Activated CD4-positive, alpha-beta T cell treated with anti-CD3 and anti-CD28 coated beads, Interleukin-2, amount 50 U/mL, for 16 hours (primary cell): ENCODE measurements at regions not wholly inside any gene's neighbourhood (a gene's known extent, or its start where the extent isn't known, plus 50 kb on each side); places are given as distances from the start of the nearest gene placed in this dataset.
"Not testable (repeated sequence)": the region's sequence is repeated elsewhere in the genome, so short reads cannot be mapped to it uniquely, and the experiment has no call there.

Experiments
- DNase-seq: peaks from one replicate; pipeline ENCODE4 v3.0.0-alpha.2; 2020

GRCh38 chr7:25672496-25672895, 444.2 kb upstream of the NPVF start:
- DNase-seq, result no peak

DNA sequence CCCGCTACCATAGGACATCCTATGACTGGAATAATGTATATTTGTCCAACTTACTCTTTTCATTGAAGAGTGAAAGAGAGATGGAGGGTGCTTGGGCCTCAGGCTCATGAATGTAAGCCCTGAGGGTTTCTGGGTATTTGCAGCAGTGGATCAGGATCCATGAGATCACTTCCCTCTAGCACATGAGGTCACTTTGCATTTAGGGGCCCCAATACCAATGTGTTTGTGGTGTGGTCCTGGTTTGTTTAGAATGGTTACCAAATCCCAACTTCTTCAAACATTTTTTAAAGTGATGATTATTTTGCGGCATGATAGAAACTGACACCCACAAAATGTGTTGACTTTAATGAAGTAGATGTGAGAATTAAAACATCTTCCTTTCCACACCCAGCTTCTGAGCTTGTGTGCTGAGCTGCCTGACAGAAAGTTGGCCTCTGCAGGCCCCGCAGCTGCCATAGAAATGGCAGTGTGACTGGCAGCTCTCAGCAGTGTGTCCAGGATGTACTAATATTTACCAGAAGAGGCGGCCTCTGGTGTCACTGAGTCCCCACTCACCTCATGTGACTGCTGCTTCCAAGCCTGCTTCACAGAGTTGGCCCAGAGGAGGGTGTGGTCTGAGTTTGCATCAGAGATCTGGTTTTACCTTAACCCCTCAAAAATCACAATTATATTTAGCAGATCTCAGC, 447.6 kb upstream of the NPVF start:
- DNase-seq, result no peak

- DNase-seq, result no peak
Observed at GRCh38 chr7:25677595-25677994, 449.3 kb upstream of the NPVF start.

- no peak for DNase-seq
Observed at GRCh38 chr7:25678215-25678614, 449.9 kb upstream of the NPVF start.

DNA sequence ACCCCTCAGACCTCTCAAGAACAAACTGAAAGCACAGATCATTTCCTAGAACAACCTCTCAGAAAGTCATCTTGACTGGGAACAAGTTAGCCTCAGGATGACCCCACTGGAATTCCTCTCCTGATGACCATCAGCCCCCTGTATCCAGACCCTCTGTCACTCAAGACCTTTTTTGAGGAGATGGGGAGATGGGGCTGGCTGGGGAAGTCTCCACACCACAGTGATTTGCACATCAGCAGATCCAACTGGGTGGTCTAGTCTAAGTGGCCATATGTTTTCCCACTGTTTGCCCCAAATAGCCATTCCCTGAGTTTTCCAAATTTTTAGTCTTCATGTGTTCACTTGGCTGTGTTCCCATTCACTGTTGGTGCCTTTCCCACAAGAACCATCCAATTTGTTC, 452.4 kb upstream of the NPVF start:
- DNase-seq, result no peak

DNA sequence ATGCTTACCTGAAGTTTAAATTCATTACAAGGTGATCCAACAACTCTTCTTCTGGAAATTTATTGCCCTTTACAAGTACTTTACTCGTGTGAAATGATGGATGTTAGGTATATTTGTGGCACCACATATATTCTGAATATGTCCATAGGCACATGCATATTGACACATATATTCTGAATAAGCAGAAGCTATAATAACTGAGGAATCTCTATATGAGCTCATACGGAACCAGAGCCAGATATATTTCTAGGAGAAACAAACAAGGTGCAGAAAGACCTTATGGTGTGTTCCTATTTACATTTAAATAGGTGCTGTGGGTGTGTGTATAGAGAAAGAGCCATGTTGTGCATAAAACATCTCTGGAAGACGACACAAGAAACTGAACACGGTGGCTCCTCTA, 456.1 kb upstream of the NPVF start:
- no peak for DNase-seq

- DNase-seq, result no peak
Observed at GRCh38 chr7:25686493-25686892, 458.2 kb upstream of the NPVF start.

GRCh38 chr7:25694211-25694610, 457.8 kb upstream of the NFE2L3 start:
- DNase-seq, result no peak

- DNase-seq, result no peak
Observed at GRCh38 chr7:25694699-25695098, 457.3 kb upstream of the NFE2L3 start.

DNA sequence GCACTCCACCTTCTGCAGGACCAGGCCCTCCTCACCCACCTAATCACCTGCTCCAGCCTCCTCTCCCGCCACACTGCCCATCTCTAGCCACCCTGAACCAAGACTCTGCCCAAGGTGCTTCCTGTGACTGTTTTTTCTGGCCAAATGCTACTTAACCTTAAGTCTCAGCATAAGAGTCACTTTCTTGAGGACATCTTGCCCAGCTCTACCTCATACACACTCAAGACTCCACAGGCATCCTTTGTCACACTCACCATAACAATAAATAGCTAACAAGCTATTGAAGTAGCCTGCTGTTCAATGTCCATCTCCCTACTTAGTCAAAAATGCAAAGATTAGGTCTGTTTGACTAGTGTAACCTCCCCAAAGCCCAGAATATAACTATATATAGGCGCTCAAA, 455.4 kb upstream of the NFE2L3 start:
- no peak for DNase-seq

- DNase-seq, result no peak
Observed at GRCh38 chr7:25698451-25699113, 453.4 kb upstream of the NFE2L3 start.

GRCh38 chr7:25700141-25700540, 451.9 kb upstream of the NFE2L3 start:
- not testable (repeated sequence) for DNase-seq

DNA sequence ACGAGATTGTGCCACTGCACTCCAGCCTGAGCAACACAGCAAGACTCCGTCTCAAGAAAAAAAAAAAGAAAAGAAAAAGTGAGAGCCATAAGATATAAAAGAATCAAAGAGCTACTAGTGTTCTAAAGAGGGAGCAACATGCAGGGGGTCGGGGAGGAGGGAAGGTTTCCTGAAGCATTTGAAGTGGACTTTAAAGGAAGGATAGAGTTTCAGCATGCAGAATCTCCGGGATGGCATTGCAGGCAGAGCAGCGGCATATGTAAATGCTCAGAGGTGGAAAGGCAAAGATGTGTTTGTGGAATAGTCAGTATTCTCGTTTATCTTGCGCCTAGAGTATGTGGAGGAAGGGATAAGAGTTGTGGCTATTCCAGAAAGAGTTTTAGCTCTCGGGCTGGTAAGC, 447.6 kb upstream of the NFE2L3 start:
- DNase-seq, result no peak

GRCh38 chr7:25706764-25707163, 445.2 kb upstream of the NFE2L3 start:
- no peak for DNase-seq

DNA sequence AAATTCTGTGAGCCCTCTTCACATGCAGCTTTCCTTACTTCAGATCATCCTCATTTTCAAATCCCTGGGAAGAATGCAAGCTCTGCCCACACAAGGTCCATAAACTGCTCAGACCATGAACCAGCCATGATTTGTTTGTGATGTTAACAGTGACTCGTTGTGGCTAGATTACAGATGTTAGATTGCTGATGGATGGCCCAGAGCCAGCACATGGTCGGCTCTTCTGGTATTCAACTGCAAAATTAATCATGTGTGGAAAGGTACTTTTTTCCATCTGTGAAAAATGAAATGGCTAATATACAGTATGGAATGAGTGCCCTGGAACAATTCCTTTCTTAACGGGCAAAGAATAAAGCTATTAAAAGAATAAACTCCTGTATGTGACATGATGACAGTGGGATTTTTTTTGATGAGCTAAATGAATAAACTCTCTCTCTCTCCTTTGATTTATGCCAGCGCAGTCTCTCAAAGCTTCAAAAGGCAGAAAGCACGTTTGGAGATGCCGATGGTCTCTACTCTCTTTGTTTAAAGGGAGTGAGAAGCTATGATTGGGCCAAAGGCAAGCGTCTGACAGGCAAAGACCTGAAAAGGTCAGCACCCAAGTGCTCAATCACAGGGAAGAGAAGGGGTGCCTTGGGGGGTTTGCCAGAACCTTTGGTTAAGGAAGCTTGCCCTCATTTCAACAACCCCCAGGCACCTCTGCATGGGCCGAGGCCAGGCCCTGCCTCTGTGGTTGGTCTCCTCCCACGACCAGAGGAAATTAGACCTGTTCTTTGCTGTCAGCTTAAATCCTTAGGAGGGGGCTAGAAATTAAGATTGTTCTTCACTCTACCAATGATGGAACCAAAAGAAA, 444.0 kb upstream of the NFE2L3 start:
- no peak for DNase-seq

DNA sequence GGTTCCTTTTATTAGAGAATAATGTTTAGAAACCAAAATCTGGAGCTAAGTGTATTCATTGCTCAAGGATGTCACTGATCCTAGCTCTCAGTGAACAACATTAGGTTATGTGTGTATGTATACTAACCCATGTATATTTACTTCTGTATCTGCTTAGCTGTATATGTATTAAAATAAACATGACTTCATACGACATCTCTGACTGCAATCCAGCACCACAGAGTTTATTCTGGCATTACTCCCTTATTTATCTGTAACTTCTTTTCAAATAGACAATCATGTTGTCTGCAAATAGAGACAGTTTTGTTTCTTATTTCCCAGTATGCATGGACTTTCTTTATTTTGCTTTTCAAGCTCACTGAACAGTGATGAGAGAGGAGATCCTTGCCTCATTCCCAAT, 441.0 kb upstream of the NFE2L3 start:
- no peak for DNase-seq

DNA sequence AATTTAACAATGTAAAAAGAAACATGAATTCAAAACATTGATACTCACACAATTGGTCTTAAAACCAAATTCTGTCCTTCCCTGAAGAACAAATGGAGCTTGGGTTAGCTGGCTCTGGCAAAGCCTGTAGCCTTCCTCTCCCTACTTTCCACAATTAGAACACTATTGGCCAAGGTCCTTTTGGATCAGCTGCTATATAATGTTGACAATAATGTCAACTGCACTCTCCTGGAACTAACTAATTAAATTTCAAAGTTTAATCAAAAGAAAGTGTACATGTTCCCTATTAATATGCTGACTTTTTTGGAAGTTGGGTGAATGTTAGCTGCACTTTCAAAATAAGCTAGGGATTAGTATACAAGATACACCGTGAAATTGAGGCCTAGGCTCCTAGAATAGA, 440.1 kb upstream of the NFE2L3 start:
- DNase-seq, result no peak

DNA sequence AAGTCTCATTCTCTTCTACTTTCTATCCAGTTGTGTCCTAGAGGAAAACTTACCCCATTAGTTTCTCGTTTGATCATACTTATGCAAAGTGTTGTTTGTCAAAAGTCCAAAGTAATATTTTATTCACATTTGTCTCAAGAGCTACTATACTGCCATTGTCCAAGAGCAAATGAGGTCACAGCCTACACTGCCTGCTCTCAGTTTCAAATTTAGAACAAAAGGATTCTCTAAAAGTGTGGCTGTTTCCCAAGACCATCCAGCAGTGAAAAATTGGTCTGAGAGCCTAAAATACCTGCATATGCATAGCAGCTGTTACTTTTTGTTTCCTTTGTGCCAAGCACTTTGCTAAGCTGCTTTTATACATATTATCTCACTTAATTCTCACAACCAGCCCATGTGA, 439.5 kb upstream of the NFE2L3 start:
- DNase-seq, result no peak

- DNase-seq, result no peak
Observed at GRCh38 chr7:25714013-25714412, 438.0 kb upstream of the NFE2L3 start.

- no peak for DNase-seq
Observed at GRCh38 chr7:25716421-25716820, 435.6 kb upstream of the NFE2L3 start.

DNA sequence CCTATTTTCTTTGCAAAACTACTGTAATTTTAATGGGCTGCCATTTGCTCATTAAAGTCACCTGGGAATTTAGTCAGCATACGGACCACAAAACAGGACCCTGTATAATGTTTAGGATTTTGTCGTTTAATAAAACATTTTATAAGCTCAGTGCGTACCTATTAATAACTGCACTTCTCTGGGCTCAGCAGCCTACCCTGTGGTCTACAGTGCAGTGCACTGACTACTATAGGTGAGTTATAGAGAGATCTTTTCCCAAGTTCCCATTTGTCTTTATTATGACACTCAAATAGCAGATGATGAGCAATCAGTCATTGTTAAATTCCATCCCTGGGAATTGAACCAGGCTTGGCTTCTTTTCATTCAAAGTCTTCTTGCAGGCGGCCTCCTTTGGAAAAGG, 433.4 kb upstream of the NFE2L3 start:
- no peak for DNase-seq

DNA sequence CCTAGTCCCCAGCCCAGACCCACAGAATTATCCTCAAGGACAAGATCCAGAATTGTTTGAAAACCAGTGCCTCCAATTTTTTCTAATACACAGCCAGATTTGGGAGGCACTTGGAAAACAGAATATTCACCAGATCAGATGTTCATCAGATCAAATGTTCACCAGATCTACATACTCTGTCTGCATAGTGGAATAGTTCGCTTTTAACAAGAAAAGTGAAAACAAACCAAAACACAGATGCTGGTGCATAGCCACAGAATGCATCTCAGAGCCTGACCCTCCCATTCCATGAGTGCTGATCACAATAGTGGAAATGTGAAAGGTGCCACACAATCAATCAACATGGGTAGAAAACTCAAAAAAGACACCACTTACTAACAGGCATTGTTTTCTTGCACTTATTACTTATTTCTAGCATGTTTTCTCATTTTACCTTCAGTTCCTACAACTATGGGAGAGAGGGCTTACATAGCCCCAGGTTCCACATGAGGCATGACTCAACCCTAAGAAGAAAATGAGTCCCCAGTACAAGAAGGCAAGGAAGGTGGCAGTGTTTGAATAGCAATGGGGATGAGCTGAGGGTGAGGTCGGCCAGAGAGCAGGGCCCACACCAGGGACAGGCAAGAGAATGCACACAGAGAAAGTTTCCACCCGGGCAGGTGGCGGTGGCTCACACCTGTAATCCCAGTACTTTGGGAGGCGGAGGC, 432.7 kb upstream of the NFE2L3 start:
- DNase-seq, result no peak

GRCh38 chr7:25720427-25720826, 431.6 kb upstream of the NFE2L3 start:
- DNase-seq, result no peak
